IPS-18a (cell line): ENCODE measurements at regions not wholly inside any gene's neighbourhood (a gene's known extent, or its start where the extent isn't known, plus 50 kb on each side); places are given as distances from the start of the nearest gene placed in this dataset.

Experiments used
- H3K27ac ChIP-seq: one replicate; pipeline ENCODE4 v1.5.1; 2013; ENCODE audit warnings: low read length
- H3K27me3 ChIP-seq: one replicate; pipeline ENCODE4 v1.6.1; 2013; ENCODE audit warnings: mild to moderate bottlenecking, low read length; ENCODE audit not compliant: control insufficient read depth, insufficient read depth
- H3K36me3 ChIP-seq: one replicate; pipeline ENCODE4 v1.6.1; 2013; ENCODE audit warnings: low read depth, low read length; ENCODE audit not compliant: control insufficient read depth
- H3K4me1 ChIP-seq: one replicate; pipeline ENCODE4 v1.6.1; 2013; ENCODE audit warnings: low read depth, low read length; ENCODE audit not compliant: control insufficient read depth
- H3K4me3 ChIP-seq: one replicate; pipeline ENCODE4 v1.5.1; 2013; ENCODE audit warnings: low read length
- H3K9ac ChIP-seq: one replicate; pipeline ENCODE4 v1.6.1; 2013; ENCODE audit warnings: mild to moderate bottlenecking, low read length, moderate library complexity
- H3K9me3 ChIP-seq: one replicate; pipeline ENCODE4 v1.6.1; 2013; ENCODE audit warnings: low read depth, low read length; ENCODE audit not compliant: control insufficient read depth

DNA sequence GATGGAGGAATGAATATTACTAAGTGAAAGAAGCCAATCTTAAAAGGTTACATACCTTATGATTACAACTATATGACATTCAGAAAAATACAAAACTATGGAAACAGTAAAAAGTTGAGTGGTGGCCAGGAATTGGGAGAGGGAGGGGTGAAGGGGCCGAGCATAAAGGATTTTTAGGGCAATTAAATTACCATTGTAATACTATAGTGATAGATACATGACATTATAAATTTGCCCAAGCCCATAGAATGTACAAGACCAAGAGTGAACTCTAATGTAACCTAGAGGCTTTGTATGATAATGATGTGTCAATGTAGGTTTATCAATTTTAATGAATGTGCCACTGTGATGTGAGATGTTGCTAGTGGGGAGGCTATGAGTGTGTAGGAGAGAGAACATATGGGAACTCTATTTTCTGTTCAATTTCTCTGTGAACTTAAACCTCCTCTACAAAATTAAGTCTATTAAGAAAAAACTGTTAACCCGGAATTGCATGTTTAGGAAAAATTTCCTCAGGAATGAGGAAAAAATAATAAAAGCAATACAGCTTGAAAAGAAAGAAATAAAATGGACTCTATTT lies 541.9 kb upstream of the UBE2E2 start:
- no peaks in the 10 kb centered on the region for H3K36me3 ChIP-seq
- no peak overlapping the region for H3K27ac ChIP-seq
- H3K4me3 ChIP-seq: no peak overlapping the region

GRCh38 chr3:22665528-22665927 lies 537.6 kb upstream of the UBE2E2 start:
- H3K27me3 ChIP-seq: no peaks in the 10 kb centered on the region
- H3K4me1 ChIP-seq: no peaks in the 10 kb centered on the region
- H3K9me3 ChIP-seq: no peaks in the 10 kb centered on the region
- H3K4me3 ChIP-seq: no peak overlapping the region
- H3K9ac ChIP-seq: no peak overlapping the region
- no peaks in the 10 kb centered on the region for H3K36me3 ChIP-seq
- no peak overlapping the region for H3K27ac ChIP-seq

More for the DNA sequence above, 541.9 kb upstream of the UBE2E2 start:
- no peak overlapping the region for H3K9ac ChIP-seq
- no peaks in the 10 kb centered on the region for H3K4me1 ChIP-seq
- no peaks in the 10 kb centered on the region for H3K27me3 ChIP-seq
- no peaks in the 10 kb centered on the region for H3K9me3 ChIP-seq

GRCh38 chr3:22666736-22667135 lies 536.4 kb upstream of the UBE2E2 start:
- no peak overlapping the region for H3K27ac ChIP-seq
- H3K27me3 ChIP-seq: no peaks in the 10 kb centered on the region
- H3K4me3 ChIP-seq: no peak overlapping the region
- no peak overlapping the region for H3K9ac ChIP-seq
- no peaks in the 10 kb centered on the region for H3K9me3 ChIP-seq
- no peaks in the 10 kb centered on the region for H3K4me1 ChIP-seq
- H3K36me3 ChIP-seq: no peaks in the 10 kb centered on the region

GRCh38 chr3:22671848-22672247 lies 531.3 kb upstream of the UBE2E2 start:
- no peaks in the 10 kb centered on the region for H3K9me3 ChIP-seq
- H3K27me3 ChIP-seq: no peaks in the 10 kb centered on the region
- no peaks in the 10 kb centered on the region for H3K4me1 ChIP-seq
- no peak overlapping the region for H3K27ac ChIP-seq
- no peak overlapping the region for H3K4me3 ChIP-seq
- no peak overlapping the region for H3K9ac ChIP-seq
- H3K36me3 ChIP-seq: no peaks in the 10 kb centered on the region

DNA sequence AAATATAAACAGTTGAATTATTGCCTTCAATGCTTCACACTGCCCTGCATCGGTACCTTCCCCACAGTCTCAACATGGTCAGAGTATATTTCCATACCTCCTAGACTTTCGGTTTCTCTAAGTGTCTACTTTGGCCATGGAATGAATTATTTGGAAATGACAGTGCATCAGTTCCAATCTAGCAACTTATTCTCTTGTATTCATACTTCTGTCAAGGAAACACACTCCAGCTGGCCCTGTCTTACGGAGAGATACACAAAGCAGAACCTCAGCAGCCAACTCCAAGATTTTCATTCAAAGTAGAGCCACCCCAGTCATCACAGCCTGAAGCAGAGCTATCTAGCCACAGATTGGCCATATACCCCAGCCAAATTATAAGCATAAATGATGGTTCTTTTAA lies 518.4 kb upstream of the UBE2E2 start:
- no peak overlapping the region for H3K27ac ChIP-seq
- no peak overlapping the region for H3K4me3 ChIP-seq
- no peaks in the 10 kb centered on the region for H3K36me3 ChIP-seq
- H3K9ac ChIP-seq: no peak overlapping the region
- H3K27me3 ChIP-seq: no peaks in the 10 kb centered on the region
- no peaks in the 10 kb centered on the region for H3K4me1 ChIP-seq
- H3K9me3 ChIP-seq: no peaks in the 10 kb centered on the region

DNA sequence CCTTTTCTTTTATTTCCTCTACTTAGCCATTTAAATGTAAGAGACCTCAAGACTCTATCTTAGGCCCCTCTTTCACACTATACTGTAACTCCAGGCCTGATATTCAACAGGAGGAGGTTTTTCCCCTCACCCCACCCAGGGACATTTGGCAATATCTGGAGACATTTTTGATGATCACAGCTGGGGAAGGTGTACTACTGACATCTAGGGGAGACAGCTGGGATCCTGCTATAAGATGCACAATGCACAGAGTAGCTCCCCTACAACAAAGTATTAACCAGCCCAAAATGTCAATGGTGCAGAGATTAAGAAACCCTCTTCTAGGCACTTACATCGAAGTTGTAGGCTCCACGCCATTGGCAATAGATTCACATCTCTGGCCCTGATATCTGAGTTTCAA lies 517.5 kb upstream of the UBE2E2 start:
- Histone ChIP-seq H3K4me3 (no peak overlapping the region), H3K27ac (no peak overlapping the region)

DNA sequence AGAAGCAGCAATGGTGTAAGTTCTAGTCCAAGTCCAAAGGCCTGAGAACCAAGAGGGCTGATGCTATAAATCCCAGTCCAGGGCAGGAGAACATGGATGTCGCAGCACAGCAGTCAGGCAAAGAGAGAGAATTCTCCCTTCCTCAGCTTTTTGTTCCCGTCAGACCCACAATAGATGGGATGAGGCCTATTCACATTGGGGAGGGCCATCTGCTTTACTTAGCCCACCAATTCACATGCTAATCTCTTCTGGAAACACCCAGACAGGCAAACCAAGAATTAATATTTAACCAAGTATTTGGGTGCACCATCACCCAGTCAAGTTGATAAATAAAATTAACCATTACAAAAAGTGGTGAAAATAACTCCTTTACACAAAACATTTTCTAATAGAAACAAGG lies 511.7 kb upstream of the UBE2E2 start:
- Histone ChIP-seq H3K27ac (no peak overlapping the region), H3K36me3 (no peaks in the 10 kb centered on the region), H3K9me3 (no peaks in the 10 kb centered on the region), H3K4me1 (peaks cover 13% of the 10 kb centered on the region), H3K4me3 (no peak overlapping the region), H3K27me3 (no peaks in the 10 kb centered on the region), H3K9ac (no peak overlapping the region)

More for the DNA sequence above, 517.5 kb upstream of the UBE2E2 start:
- Histone ChIP-seq H3K36me3 (no peaks in the 10 kb centered on the region), H3K9ac (no peak overlapping the region), H3K4me1 (no peaks in the 10 kb centered on the region), H3K9me3 (no peaks in the 10 kb centered on the region), H3K27me3 (no peaks in the 10 kb centered on the region)

DNA sequence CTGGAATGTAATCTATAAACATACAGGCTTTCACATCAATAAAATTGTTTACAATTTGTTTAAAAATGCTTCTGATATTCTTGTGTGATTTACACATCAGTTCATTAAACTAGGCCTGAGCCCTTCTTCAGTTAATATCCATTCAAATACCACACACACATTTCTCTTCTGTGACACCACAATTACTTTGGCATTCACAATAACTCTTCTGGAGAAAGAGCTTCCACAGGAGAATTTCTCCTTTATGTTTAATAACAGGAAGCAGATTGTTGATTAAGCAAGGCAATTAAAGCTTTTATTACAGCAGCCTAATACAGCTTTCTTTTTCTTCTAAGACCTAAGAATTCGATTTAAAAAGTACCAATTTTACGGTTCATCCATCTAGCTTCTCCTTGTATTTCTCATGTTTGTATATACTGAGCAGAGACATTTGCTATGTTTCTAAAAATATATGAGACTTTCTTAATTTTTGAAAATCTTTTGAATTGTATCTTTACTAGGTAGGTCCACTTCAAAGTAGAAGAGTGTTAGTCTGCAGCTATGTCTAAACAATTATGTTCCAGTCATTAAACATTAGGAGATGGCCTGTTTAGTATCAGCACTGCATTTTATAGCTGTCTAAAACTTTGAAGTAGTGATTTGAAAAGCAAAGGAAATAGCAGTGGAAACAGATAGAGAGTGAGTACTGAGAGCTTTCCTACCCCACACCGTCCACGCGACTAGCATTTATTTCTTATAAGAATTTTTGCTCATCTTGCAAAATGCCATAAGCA lies 511.1 kb upstream of the UBE2E2 start:
- Histone ChIP-seq H3K36me3 (no peaks in the 10 kb centered on the region), H3K4me1 (peaks cover 13% of the 10 kb centered on the region), H3K9ac (no peak overlapping the region), H3K9me3 (no peaks in the 10 kb centered on the region), H3K4me3 (no peak overlapping the region), H3K27ac (no peak overlapping the region), H3K27me3 (no peaks in the 10 kb centered on the region)

DNA sequence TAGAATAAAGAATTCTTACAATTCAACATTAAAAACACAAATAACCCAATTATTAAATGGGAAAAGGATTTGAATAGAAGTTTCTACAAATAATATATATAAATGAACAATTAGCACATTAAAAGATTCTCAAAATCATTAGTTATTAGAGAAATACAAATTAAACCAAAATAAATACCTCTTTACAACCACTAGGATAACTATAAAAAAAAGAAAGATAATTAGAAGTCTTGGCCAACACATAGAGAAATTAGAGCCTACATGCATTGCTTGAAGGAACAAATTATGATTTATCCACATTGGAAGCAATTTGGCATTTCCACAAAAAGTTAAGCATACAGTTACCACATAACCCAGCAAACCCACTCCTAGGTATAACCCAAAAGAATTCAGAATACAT lies 502.3 kb upstream of the UBE2E2 start:
- H3K4me1 ChIP-seq: no peaks in the 10 kb centered on the region
- no peaks in the 10 kb centered on the region for H3K9me3 ChIP-seq
- H3K36me3 ChIP-seq: no peaks in the 10 kb centered on the region
- no peak overlapping the region for H3K9ac ChIP-seq
- H3K4me3 ChIP-seq: no peak overlapping the region
- no peaks in the 10 kb centered on the region for H3K27me3 ChIP-seq
- no peak overlapping the region for H3K27ac ChIP-seq

DNA sequence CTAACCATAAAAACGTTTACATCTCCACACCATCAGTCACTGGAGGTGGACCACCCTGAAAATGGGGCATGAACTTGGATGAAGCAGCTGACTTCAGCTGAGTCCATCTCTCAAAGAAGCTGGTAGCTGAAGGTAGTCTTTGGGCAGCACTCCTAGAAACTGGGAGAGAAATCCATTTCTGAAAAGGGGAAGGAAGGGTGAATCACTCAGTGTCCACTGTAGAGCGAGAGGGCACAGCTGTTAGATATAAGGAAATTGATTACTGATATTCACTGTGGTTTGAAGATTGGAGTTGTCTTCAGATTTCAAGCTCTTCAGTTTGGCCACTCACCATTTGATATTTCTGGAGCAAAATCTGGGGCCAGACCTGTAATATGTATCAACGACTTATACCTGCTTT lies 499.0 kb upstream of the UBE2E2 start:
- H3K9me3 ChIP-seq: peaks cover 4% of the 10 kb centered on the region
- no peaks in the 10 kb centered on the region for H3K27me3 ChIP-seq
- no peak overlapping the region for H3K4me3 ChIP-seq
- H3K36me3 ChIP-seq: no peaks in the 10 kb centered on the region
- H3K4me1 ChIP-seq: no peaks in the 10 kb centered on the region
- H3K27ac ChIP-seq: no peak overlapping the region
- H3K9ac ChIP-seq: no peak overlapping the region

DNA sequence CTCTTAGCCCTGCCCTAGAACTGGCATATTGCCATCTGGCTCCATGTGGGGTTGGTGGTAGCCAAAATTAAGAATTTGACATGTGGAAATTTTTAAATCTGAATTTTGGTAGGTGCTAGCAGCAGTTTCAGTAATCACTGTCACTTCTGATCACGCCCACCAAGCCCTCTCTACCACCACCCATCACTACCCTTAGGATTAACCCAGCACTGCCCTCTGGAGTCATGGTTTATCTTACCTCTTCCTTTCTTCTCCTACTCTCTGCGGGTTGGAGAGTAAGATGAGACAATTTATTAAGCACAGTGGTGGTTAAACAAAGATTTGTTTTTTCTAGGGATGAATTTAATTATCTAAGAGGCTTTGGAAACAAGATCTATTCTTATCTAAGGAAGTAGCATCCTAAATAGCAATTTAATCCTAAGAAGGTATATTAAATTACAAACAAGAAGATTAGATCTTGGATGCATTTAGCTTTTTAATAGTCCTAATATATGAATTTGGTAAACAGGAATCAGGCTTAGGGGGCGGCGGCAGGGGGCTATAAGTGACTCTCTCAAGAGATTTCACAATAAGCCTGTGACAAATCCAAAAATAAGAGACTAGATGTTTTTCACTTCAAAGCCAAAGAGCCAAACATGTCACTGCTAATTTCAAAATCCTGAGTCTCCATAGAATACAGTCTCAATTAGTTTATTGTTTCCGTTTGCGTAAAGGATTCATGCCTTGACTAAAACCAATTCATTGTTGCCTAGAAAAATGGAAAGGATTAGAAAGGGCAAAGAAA lies 498.4 kb upstream of the UBE2E2 start:
- H3K9ac ChIP-seq: no peak overlapping the region
- no peaks in the 10 kb centered on the region for H3K4me1 ChIP-seq
- no peaks in the 10 kb centered on the region for H3K27me3 ChIP-seq
- peaks cover 4% of the 10 kb centered on the region for H3K9me3 ChIP-seq
- no peak overlapping the region for H3K27ac ChIP-seq
- no peak overlapping the region for H3K4me3 ChIP-seq
- no peaks in the 10 kb centered on the region for H3K36me3 ChIP-seq
